ENCODE measurements at regions not wholly inside any gene's neighbourhood (a gene's known extent, or its start where the extent isn't known, plus 50 kb on each side); places are given as distances from the start of the nearest gene placed in this dataset.

DNA sequence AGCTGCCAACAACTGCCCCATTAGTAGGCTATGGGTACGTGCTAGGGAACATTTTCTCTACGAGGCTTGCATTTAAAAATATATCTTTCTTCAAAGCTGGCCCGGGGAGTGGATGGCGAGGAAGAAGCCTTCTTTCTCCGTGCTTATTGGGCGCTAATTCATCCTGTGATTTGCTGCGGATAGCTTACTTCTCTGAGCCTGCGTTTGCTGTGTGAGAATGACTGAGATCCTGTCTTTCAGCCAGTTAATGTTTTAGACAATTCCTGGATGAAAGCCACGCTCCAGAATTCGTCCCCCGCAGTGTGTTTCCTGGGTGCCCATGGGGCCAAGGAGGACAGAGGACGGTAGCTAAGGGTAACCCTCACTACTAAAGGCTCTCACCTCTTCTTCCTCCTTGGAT is 57.8 kb upstream of the TARBP1 start:
- DNase-seq (ENCODE audit: low read depth in 2 of 2, low spot score in 1 of 2) = no peak

DNA sequence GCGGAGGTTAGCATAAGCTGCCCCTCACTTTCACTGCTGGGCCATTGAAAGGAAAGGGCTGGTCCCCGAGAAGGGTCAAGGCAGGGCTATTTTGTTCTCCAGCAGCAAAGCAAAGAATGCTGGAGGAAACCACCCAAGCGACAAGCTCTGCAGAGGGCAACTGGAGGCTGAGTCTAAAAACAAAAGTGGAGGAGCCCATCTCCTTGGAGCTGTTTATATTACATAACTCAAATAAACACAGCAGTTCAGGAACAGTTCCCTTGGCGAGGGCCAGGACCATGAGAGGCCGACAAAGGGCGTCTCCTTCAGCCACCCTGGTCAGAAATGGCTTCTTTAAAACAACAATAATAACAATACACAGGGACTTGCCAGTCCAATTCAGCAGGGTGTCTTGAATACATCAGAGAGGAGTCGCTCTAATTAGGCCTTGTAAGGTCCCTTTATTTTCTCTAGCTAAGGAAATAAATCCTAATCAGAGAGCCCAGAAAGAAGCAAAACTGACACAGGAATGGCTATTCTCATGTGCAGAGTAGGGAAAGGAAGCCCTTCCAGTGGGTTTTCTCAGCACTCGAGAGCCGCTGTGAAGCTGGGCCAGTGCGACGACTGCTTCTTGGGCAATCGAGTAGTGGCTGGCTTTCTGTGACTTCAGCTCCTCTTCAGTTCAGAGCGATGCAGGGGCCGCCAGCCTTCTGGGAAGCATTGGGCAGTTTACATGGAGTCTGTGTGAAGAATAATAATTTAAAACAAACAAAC is 57.0 kb upstream of the TARBP1 start:
- no peak for DNase-seq (ENCODE audit: low read depth in 2 of 2, low spot score in 1 of 2)

GRCh38 chr1:234535218-234535617 is 56.2 kb upstream of the TARBP1 start:
- no peak for DNase-seq (ENCODE audit: low read depth in 2 of 2, low spot score in 1 of 2)

GRCh38 chr1:234533975-234534876 is 55.2 kb upstream of the TARBP1 start:
- DNase-seq (ENCODE audit: low read depth in 2 of 2, low spot score in 1 of 2) = no peak

GRCh38 chr1:234533034-234533891 is 54.3 kb upstream of the TARBP1 start:
- no peak for DNase-seq (ENCODE audit: low read depth in 2 of 2, low spot score in 1 of 2)

GRCh38 chr1:234532503-234532922 is 53.5 kb upstream of the TARBP1 start:
- no peak for DNase-seq (ENCODE audit: low read depth in 2 of 2, low spot score in 1 of 2)

DNA sequence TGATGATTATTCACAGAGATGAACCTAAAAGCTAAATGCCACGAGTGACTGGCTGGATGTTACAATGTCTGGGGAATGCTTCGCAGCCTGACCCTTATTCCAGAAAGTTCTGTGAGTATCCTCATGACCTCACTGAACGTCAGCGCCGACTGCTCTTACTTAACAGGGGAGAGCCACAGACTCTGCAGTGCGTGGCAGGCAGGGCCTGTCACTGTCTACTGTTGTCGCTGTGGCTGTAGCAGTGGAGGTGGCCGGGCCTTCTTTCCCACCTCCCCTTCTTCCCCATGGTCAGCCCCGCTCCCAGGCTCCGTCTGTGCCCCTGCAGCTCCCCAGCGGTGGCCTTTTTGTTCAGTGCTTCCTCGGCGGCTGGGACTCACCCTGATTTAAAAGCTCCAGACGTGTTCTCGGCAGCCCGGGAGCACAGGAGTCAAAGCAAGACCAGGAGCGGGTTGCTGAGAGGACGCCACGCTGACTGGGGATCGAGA is 52.2 kb upstream of the TARBP1 start:
- DNase-seq (ENCODE audit: low read depth in 2 of 2, low spot score in 1 of 2) = no peak

- no peak for DNase-seq (ENCODE audit: low read depth in 2 of 2, low spot score in 1 of 2)
These were observed 51.7 kb upstream of the TARBP1 start for GRCh38 chr1:234530672-234531071.

GRCh38 chr1:234529950-234530237 is 50.9 kb upstream of the TARBP1 start:
- DNase-seq (ENCODE audit: low read depth in 2 of 2, low spot score in 1 of 2) = no peak

DNA sequence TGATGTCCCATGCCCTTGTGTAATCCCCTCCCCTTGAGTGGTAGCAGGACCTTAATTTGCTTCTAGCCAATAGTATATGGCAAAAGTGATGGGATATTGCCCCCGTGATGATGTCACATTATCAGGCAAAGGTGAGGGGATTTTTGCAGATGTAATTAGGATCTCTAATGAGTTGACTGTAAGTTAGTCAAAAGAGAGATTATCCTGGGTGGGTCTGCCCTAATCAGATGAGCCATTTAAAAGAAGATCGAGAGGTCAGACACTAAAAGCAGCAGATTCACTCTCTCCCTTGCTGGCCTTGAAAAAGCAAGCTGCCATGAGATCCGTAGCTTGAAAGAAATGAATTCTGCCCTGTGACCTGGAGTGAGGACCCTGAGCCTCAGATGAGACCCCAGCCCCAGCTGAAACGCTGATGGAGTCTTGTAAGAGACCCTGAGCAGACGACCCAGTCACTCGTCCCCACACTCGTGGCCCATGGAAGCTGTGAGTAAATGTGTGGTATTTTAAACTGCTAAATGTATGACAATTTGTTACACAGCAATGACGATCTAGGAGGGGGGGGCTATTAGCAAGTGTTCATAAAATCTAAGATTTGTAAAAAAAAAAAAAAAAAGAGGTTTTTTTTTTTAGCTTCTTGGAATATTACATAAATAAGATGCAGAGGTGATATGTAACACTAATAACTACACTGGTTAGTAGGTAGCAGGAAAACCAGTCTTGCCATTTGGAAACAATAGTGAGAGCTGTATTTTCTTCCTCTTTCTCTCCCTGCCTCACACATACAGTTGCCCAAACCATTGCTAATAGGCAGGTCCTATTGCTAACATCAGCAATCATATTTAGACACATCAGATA is 50.3 kb upstream of the TARBP1 start:
- no peak for DNase-seq (ENCODE audit: low read depth in 2 of 2, low spot score in 1 of 2)

Data from stimulated activated CD8-positive, alpha-beta memory T cell treated with anti-CD3 and anti-CD28 coated beads, Interleukin-4, amount 100 ng/mL, for 1 hour (primary cell).